HG02642 (cell line): ENCODE measurements at regions not wholly inside any gene's neighbourhood (a gene's known extent, or its start where the extent isn't known, plus 50 kb on each side); places are given as distances from the start of the nearest gene placed in this dataset.
"Not testable (repeated sequence)": the region's sequence is repeated elsewhere in the genome, so short reads cannot be mapped to it uniquely, and the experiment has no call there.

ENCODE experiments used
- ATAC-seq: cut with Tn5 transposase; IDR thresholded peaks from one replicate; pipeline ENCODE4 v1.9.1; 2021; ENCODE audit warnings: mild to moderate bottlenecking; ENCODE audit not compliant: unreplicated experiment, poor library complexity

DNA sequence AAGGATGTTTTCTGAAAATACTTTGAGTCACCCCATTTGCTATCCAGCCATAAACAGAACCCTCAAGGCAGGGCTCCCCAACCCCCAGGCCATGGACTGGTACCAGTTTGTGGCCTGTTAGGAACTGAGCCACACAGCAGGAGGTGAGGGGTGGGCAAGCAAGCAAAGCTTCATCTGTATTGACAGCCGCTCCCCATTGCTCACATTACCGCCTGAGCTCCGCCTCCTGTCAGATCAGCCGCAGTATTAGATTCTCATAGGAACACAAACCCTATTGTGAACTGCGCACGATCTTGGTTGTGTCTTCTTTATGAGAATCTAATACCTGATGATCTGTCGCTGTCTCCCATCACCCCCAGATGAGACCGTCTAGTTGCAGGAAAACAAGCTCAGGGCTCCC lies 543.8 kb downstream of the CBLN4 start:
- ATAC-seq, result no peak

DNA sequence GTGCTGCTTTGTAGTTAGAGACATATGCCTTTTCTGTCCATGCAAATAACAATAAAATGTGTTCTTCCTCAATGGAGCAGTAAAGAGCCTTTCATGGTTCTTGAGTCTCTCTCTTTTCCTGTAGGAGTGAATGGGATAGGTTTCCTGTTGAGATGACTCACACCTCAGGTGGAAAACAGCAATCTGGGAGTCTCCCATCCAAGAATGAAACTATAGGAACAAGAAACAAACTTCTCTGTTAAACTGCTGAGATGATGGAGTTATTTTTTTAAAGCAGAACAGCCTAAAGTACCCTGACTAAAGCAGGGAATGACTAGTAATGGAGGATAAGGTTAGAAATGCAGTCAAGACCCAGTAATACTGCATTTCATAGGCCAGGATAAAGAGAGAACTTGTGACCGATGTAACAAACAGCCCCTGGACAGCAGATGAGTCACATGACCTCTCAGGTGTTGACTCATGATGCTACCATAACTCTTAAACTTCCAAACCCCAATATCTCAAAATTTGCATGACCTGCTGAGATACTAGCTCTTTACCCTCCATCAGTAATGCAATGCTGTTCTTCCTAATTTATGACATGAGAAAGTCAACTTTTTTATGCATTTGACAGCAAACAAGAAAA lies 548.9 kb downstream of the CBLN4 start:
- ATAC-seq, result no peak

DNA sequence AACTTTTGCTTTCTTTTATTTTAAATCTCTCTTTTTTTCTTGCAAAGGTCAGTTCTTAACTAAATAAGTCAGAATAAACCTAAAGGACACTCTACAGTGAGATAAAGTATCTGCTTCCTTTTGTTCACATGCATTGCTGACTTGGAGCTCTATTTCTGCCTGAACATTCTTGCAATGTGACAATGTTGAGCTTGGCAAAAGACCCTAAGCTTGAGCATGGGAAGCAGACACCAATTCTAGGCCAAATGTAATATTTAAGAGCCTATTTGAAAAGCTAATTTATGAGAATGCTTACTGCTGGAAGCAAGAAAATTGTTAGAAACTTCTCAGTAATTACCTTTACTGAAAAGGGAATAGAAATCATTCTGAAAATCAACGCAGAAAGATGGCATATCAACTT lies 556.2 kb downstream of the CBLN4 start:
- no peak for ATAC-seq

DNA sequence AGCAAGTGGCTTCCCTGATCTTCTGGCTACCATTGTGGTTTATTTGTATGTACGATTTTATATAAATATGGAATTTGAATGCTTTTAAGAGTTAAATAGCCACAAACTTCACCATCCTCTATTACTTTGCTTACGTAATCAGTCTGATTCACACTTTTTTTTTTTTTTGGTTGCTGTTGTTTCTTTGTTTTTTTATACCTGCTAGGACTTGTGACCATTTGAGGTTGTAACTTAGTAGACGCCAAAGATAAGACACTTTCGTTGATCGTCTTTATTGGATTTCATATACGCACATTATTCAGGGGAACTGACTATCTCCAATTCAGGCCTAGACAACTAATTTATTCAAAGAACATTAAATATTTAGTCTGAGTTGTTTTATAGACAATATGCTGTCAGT lies 559.0 kb downstream of the CBLN4 start:
- no peak for ATAC-seq

DNA sequence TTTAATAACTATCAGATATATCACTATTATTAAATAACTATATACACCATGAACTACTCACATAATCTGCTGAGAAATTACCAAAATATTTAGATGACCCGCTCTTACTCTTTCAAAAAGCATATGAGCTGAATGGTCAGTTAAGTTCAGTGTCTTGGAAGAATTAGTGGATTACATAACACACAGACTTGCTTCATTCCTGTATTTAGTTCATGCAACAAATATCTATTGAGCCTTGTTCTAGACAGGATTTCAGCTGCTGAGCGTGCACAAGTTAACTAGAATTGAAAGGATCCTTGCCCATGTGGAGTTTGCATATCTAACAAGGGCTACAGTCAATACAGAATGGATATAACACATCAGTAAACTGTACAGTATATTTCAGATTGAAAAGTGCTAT lies 566.2 kb downstream of the CBLN4 start:
- ATAC-seq, result no peak

DNA sequence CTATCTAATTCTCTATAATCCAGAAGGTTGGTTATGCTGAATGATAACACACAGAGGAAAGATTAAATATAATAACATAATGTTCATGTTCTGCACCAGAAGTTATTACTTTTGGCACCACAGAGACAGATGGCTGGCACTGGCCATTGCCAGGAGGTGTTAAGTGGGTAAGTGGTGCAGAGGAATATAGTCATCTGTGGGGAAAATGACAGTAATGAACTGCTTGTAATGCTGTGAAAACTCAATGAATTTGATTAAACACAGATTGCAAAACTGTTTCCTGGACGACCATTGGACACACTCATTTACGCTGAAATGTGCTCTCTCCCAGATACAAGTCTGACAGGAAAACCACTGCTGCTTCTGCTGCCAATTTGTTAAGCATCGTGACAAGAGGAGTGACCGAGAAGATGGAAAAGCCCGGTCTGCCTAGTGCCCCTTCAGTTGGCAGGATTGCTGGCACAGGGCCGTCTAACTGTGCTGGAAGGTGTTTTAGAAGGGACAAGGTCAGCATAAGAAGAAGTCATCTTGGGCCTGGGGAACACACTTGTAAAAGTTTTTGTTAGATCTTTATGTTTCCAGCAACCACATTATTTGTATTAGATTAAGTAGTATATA lies 567.4 kb downstream of the CBLN4 start:
- ATAC-seq, result no peak

DNA sequence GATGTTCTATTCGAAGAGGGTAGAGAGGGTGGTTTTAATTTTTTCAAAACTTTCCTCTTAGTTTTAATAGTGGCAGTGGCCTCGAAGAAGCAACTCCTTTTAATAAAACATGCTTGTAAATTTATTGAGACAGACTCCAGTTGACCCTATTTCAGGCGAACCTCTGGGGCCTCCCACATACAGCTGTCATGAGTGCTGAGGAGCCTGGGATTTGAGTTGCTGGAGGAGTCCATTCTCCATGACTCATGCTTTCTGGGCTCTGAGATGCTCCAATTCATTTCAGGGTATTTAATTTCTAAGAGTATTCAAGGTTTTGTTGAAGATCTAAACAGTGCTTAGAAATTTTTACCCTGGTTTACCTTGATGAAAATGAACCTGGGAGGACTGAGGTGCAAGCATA lies 580.4 kb downstream of the CBLN4 start:
- no peak for ATAC-seq

DNA sequence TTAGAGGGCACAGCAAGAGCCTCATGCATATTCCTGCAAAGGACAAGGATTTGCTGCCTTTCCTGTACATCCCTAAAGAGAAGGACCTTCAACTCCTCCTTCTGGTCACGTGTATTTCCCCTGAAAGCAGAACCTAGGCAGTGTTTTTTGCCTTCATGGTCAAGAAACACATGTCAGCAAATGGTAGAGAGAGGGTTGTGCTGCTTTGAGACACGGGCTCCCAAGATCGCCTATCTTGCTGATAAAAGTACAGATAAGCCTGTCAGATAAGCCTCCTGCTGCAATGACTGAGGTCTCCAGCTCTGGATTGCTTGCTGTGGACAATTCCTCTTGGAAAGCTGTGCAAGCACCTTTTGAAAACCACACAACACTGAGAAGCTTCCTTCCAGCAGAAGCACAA lies 580.8 kb downstream of the CBLN4 start:
- ATAC-seq, result no peak

DNA sequence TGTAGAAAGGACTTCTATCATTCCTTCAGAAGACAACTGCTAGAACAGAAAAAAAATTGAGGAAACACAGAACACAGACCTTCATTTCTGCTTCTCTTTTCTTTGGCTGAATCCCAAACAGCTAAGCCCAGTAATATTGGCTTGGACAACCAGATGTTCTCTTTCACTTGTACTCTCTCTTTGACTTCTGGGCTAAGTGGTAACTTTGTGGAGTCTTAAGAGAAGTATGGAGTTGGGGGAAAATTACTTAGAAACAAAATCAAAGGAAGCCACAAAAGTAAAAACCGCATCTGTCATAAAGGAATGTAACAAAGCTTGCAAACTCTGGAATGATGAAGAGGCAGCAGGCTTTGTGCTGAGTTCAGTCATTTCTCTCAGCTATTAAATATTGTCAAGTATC lies 587.5 kb downstream of the CBLN4 start:
- ATAC-seq, result no peak

DNA sequence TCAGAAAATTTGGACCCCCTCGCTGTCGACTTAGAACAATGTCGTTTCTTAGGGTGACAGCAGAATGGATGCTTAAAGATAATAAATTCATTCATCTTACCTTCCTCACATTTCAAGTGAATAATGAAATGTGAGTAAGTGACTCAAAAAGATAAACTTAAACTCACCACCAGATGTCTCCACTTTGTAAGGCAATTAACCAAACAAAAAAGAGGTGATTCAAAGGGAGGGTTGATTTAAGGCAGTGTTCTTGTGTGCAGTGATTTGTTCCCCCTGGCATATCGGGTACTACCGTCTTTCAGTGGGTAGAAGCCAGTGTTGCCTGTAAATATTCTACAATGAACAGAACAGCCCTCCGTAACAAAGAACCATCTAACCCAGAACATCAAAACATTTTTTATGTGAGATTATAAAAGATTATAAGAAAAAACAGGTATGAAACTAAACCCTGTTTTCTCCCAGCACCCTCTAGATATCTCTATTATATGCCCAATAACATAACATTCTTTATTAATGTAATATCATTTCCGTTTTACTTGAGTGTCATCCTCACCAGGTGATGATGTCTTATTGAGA lies 589.7 kb downstream of the CBLN4 start:
- ATAC-seq, result no peak

DNA sequence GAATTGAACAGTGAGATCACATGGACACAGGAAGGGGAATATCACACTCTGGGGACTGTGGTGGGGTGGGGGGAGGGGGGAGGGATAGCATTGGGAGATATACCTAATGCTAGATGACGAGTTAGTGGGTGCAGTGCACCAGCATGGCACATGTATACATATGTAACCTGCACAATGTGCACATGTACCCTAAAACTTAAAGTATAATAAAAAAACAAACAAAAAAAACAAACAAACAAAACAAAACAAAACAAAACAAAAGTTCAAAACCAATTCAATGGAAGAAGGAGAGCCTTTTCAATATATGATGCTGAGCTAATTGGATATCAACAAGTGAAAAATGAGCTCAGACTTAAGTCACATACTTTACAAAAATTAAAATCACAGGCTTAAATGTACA lies 592.8 kb downstream of the CBLN4 start:
- ATAC-seq, result not testable (repeated sequence)

DNA sequence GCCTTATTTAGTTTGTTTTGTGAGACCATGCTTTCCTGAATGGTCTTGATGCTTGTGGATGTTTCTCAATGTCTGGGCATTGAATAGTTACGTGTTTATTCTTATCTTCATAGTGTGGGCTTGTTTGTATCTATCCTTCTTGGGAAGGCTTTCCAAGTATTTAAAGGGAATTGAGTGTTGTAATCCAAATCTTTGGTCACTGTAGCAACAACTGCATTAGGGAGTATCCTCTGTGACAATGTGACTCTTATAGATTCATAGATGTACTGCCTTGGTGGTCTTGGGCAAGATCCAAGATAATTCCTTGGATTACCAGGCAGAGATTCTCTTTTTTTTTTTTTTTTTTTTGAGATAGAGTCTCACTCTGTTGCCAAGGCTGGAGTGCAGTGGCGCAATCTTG lies 598.4 kb downstream of the CBLN4 start:
- ATAC-seq, result no peak

DNA sequence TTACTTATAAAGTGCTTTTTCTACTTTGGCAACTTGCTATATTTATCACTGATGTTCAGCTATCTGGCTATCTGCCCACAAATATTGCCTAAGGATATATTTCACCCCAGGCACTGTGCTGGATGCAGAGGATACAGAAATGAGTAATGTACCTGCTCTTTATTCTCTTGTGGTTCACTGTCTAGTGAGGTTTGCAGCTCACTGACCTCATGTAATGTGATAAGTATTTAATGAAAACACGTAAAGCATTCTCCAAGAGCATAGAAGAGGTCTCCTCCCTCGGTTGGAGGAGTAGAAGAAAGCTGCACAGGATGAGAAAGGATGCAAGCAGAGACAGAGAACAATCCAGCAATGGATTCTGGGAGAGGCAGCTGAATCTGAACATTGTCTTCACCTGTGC lies 610.7 kb downstream of the CBLN4 start:
- no peak for ATAC-seq

DNA sequence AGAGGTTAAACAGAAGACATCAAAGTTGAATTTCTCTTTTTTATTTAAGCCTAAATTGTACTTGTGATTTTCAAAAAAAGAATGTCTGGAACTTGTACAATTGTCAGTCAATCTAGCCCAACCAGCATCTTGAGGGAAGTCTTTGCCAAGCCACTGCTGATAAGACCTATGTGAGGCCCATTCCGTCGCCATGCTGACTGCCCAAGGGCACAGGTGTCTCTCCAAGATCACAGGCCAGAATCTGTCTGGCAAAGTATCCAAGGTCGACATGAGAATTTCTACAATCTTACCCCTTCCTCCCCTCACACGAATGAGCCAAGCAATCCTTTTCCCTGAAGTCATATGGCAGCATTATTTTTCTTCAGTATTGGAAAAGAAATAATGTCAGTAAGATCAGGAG lies 614.5 kb downstream of the CBLN4 start:
- no peak for ATAC-seq

DNA sequence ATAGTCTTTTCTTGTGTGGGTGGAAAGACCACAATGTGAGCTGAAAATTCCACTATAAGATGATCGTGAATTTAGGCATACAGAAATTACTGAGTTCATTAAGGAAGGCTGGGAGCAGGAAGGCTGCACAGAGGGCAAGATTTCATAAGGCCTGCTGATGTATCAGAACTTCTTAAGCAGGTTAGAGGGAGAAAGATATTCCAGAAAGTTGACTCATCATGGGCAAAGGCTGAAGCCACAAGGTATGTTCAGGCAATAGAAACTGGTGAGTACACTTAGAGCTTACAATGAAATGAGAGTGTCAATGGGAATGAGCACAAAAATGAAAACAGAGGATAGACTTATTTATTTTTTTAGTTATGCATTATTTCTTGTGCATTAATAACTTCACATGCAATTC lies 618.6 kb downstream of the CBLN4 start:
- ATAC-seq, result no peak

DNA sequence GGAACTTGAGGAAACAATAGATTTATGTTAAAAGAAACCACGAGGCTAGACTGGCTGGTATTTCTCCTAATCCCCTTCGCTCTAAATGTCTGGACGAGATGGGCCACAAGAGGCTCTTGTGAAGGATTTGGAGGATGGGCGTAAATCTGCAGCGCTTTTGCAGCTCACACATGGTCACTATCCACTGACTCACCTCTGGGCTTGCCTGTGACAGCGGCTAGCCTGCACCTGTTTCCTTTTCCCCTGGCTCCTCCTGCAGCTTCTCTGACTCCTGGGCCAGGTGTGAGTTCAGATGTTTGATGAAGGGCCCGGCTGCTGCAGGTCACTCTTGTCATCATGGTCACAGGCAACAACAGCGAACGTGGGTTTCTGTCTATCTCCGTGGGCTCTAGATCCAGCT lies 629.4 kb downstream of the CBLN4 start:
- no peak for ATAC-seq

DNA sequence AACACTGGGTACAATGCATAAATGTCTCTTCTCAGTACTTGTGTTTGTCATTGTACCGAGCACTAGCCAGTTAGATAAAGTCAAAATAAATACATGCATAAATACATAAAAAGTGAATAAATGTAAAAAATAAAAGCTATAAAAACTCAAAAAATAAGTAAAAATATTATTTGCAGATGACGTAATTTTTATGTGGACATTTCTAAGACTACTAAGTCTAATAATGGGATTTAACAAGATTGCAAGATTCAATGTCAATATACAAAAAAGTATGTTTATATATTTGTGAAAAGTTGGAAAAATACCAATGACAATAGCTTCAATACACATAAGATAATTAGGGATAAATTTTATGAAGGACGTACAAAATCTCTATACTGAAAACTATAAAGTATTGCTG lies 639.6 kb downstream of the CBLN4 start:
- ATAC-seq, result no peak

DNA sequence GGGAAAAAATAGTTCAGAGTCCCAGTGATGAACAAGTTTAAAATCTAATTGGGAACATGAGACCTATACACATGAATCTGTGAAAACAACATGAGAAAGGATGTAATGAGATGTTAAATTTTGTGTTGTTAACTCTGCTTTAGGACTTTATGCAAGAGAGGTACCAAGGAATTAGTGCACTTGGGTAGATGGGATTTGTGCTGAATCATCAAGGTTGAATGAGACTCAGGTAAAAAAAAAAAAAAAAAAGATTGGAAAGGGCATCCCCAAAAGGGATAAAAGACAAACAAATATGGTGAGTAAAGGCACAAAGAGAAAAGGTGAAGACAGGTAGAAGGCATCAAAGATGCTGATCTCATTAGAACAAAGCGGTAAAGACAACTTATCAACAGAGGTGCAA lies 644.4 kb downstream of the CBLN4 start:
- no peak for ATAC-seq

DNA sequence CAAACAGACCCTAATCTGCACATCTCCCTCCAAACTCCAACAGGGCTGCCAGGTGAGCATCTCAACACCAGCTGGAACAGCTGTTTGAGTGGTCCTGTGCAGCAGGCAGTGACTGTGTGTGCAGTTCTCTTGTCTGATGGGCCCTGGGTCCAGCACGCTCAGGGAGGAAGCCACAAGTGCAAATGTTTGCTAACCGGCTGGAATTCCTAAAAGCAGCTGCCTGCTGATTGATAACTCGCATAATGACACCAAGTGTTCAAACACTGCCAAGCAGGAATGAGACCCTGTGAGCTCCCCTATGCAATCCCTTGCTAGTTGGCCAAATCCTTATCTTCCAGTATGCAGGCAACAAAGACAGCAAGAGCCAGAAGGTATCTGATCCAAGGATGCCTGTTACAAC lies 650.6 kb downstream of the CBLN4 start:
- no peak for ATAC-seq

DNA sequence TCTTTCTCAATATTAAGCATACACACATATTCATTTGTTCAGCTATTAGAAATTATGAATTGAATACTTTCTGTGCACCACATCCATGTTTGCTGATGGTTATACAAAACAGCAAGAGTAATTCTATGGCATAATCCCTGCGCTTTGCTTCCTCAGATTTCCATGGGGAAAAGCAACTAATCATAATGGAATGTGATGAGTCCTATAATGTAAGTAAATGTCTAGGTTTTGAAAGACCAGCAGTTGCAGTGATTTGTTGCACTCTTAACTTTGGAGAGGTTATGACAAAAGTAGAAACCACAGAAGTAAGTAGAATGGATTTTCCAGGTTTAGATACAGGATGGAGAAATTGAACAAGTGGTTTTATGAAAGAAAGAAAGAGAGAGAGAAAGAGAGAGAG lies 652.1 kb downstream of the CBLN4 start:
- no peak for ATAC-seq

DNA sequence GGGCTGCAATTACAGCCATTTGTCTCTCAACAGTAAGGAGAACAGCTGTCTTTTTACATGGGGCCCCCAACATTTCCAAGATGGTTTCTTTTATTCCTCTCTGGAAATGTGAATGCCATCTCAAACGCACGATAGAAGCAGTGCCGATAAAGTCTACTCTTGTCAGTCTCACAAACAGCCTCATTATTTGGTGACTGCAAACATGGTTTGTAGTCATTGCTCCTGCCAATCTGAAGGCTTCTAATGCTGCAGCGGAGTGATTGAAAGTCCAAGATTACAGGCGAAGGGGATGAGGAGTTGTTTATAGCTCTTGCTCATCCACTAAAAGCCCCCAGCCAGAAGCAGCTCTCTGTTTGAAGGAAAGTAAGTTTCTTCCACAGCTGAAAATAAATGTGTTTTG lies 657.1 kb downstream of the CBLN4 start:
- ATAC-seq, result no peak

DNA sequence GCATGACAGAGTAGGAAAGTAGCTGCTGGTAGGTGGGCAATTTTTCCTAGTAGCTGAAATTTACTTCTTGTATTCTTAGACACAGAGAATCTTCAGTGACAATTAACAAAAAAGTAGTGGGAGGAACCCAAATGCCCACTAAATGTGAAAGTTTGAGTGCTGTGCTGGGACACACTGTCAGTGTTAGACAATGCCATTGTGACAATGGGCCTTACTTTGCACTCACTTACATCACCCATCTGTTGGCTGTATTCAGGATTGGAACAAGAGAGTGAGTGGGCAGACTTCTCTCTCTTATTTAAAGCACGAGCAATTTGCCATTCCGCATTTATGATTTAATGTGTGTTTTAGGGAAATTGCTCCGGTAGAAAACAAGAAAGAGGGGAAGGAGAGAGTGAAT lies 662.5 kb downstream of the CBLN4 start:
- ATAC-seq, result no peak
